ENCODE measurements at regions not wholly inside any gene's neighbourhood (a gene's known extent, or its start where the extent isn't known, plus 50 kb on each side); places are given as distances from the start of the nearest gene placed in this dataset.

DNA sequence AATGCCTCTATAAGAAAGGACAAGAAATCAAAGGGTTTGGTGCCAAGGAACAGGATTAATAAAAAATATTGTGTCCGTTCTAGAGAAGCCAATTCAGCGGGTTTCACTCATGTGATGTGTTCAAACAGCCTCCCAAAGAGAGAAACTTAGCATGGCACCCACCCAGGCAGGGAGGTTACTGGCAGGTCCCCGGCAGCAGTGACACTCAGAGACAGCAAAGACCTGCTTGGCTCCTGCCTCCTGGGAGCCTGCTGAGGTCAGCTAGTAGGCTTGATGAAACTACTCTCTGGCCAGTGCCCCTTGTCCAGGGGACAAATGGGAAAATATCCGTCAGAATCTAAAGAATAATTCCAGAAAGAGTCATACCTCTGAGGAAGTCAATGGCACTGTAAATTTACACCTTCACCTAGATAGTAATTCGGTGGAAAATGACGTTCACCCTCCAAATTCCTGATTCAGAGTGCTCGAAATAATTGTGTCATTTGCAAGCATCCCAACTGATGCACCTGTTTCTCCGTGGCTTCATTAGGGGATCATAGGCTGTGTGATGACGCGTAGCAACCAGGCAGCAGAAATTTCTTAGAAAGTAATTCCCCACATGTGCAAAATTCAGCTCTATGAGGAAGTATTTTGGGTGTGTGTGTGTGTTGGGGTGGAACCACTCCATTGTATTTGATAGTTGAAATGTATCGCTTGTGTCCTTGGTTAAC, 481.5 kb upstream of the ZFHX3 start:
- TF ChIP-seq, protein P1, sequence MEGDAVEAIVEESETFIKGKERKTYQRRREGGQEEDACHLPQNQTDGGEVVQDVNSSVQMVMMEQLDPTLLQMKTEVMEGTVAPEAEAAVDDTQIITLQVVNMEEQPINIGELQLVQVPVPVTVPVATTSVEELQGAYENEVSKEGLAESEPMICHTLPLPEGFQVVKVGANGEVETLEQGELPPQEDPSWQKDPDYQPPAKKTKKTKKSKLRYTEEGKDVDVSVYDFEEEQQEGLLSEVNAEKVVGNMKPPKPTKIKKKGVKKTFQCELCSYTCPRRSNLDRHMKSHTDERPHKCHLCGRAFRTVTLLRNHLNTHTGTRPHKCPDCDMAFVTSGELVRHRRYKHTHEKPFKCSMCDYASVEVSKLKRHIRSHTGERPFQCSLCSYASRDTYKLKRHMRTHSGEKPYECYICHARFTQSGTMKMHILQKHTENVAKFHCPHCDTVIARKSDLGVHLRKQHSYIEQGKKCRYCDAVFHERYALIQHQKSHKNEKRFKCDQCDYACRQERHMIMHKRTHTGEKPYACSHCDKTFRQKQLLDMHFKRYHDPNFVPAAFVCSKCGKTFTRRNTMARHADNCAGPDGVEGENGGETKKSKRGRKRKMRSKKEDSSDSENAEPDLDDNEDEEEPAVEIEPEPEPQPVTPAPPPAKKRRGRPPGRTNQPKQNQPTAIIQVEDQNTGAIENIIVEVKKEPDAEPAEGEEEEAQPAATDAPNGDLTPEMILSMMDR (IDR thresholded peaks at IDR 0.05; ENCODE audit: control insufficient read depth, extremely low read depth, insufficient read depth): no peak
- no peak for DNase-seq (ENCODE audit: low read depth)
- no peak overlapping the region for H3K4me3 ChIP-seq (ENCODE audit: low read depth, low read length)

DNA sequence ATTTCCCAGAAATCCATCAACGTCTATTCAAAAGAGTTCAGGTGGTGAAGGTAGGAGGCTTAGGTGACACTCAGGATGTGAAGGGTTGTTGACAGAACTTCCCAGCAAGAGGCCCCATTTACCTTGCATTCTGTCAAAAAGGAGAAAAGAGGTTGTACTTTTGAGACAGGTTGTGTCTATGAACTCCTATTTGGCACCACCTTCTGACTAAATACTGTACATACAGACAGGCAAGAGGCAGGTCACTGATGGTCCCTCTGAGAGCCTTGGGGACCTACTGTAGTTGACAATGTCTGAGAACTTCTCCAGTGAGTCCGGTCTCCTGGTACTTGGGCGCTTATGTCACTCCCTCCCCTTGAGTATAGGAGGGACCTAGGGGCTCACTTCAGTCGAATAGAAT, 479.3 kb upstream of the ZFHX3 start:
- no peak for DNase-seq (ENCODE audit: low read depth)
- H3K4me3 ChIP-seq (ENCODE audit: low read depth, low read length): no peak overlapping the region
- TF ChIP-seq, protein P1 (IDR thresholded peaks at IDR 0.05; ENCODE audit: control insufficient read depth, extremely low read depth, insufficient read depth): peak; percentile 33; the same call in 1 of the 2 replicates

DNA sequence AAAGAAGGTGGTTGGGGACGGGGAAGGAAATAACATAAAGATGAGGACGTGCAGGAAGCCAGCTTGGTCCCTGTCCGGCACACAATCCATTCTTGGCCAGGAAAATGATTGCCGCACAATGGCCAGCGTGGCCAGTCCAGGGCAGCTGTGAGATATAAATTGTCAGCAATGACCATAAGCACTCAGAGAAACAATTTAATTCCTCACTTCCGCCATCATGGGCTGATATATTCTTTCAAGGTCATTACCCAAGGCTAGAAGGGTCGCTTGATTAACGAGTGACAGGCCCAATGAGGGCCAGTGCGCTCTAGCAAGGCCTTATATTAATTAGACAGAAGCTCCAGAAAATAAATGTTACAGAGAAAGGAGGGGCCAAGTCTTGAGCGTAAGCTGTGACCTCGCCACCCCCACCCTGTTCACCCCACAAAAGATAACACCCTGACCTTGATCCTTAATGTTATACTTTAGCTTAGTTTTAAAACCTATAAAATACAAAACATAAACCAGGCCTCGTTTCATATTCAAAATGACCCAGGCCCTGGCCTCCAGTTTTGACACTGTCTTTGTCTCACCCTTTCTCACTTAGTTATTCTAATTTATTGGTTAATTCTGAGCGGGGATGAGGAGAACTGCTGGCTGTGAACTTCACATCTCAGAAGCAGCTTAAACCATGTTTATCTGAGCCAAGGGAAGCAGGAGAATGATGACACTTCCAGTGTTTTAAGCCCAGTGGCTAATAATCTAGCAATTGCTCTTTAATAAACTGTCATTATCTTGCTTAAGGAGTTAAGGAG, 478.3 kb upstream of the ZFHX3 start:
- TF ChIP-seq, protein P1 (IDR thresholded peaks at IDR 0.05; ENCODE audit: control insufficient read depth, extremely low read depth, insufficient read depth): no peak

DNA sequence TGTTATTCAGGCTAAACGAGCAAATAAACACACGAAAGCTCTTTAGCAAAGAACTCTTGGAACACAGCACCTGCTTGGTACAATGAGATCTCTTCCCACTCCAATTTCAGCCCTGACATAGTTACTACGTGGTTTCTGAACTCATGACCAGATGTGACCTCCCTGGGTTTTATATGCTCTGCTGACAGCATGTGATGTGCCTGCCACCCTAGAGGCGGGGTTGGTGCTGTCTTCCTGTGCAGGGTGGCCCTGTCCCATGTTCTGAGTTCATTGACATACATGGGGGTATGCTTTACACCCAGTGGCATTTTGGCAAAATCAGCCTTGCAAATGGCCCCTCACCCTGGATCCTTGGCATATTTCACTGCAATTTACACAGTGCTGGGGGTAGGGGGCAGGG, 475.3 kb upstream of the ZFHX3 start:
- H3K4me3 ChIP-seq (ENCODE audit: low read depth, low read length): no peak overlapping the region
- DNase-seq (ENCODE audit: low read depth): no peak
- TF ChIP-seq, protein P1 (IDR thresholded peaks at IDR 0.05; ENCODE audit: control insufficient read depth, extremely low read depth, insufficient read depth): no peak

More for the DNA sequence above, 478.3 kb upstream of the ZFHX3 start:
- H3K4me3 ChIP-seq (ENCODE audit: low read depth, low read length): no peak overlapping the region
- no peak for DNase-seq (ENCODE audit: low read depth)

DNA sequence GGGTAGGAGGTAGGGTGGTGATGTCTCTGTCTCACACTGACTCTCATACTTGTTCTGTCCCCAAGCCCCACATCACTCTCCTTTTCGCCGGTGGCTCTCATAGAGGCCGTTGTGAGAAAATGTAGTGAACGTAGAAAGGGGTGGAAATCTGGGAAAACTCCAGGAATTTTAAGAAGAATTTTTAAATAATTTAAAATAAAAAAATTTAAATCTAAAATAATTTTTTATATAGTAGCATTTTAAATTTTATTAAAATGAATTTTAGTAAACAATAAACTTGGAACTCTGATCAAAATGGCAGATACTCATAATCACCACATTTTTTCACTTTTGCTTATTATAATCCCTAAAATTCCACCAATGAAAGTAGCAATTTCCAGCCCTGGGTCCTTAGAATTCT, 473.6 kb upstream of the ZFHX3 start:
- no peak for DNase-seq (ENCODE audit: low read depth)
- TF ChIP-seq, protein P1 (IDR thresholded peaks at IDR 0.05; ENCODE audit: control insufficient read depth, extremely low read depth, insufficient read depth): no peak
- no peak overlapping the region for H3K4me3 ChIP-seq (ENCODE audit: low read depth, low read length)

DNA sequence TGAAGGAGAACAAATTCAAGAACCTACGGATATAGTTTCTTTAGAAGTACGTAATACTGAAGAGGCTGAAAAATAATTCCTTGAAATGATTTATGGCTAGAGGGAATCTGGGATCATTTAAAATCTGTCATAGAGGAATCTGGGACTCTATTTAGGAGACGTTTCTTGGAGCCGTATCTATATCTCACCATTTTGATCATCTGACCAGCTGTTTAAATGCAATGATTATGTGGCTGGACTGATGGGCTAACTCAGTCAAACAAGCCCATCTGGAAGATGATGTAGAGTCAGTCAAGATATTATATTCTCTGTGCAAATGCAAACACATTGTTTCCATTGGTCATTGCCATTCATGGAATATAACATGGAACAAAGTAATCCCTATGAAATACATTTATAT, 467.7 kb upstream of the ZFHX3 start:
- DNase-seq (ENCODE audit: low read depth): no peak
- TF ChIP-seq, protein P1 (IDR thresholded peaks at IDR 0.05; ENCODE audit: control insufficient read depth, extremely low read depth, insufficient read depth): no peak
- no peak overlapping the region for H3K4me3 ChIP-seq (ENCODE audit: low read depth, low read length)
